HG02798 (cell line): ENCODE measurements at regions not wholly inside any gene's neighbourhood (a gene's known extent, or its start where the extent isn't known, plus 50 kb on each side); places are given as distances from the start of the nearest gene placed in this dataset.
"Not testable (repeated sequence)": the region's sequence is repeated elsewhere in the genome, so short reads cannot be mapped to it uniquely, and the experiment has no call there.

Experiments used
- ATAC-seq: cut with Tn5 transposase; IDR thresholded peaks from one replicate; pipeline ENCODE4 v1.9.1; 2021; ENCODE audit warnings: mild to moderate bottlenecking; ENCODE audit not compliant: unreplicated experiment, poor library complexity

GRCh38 chr3:14272041-14272958 lies 93.7 kb downstream of the LSM3 start:
- not testable (repeated sequence) for ATAC-seq

DNA sequence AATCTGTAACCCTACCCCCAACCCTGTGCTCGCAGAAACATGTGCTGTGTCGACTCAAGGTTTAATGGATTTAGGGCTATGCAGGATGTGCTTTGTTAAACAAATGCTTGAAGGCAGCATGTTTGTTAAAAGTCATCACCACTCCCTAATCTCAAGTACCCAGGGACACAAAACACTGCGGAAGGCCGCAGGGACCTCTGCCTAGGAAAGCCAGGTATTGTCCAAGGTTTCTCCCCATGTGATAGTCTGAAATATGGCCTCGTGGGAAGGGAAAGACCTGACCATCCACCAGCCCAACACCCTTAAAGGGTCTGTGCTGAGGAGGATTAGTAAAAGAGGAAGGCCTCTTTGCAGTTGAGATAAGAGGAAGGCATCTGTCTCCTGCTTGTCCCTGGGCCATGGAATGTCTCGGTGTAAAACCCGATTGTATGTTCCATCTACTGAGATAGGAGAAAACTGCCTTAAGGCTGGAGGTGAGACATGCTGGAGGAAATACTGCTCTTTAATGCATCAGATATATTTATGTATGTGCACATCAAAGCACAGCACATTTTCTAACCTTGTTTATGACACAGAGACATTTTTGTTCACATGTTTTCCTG lies 94.4 kb downstream of the LSM3 start:
- not testable (repeated sequence) for ATAC-seq

DNA sequence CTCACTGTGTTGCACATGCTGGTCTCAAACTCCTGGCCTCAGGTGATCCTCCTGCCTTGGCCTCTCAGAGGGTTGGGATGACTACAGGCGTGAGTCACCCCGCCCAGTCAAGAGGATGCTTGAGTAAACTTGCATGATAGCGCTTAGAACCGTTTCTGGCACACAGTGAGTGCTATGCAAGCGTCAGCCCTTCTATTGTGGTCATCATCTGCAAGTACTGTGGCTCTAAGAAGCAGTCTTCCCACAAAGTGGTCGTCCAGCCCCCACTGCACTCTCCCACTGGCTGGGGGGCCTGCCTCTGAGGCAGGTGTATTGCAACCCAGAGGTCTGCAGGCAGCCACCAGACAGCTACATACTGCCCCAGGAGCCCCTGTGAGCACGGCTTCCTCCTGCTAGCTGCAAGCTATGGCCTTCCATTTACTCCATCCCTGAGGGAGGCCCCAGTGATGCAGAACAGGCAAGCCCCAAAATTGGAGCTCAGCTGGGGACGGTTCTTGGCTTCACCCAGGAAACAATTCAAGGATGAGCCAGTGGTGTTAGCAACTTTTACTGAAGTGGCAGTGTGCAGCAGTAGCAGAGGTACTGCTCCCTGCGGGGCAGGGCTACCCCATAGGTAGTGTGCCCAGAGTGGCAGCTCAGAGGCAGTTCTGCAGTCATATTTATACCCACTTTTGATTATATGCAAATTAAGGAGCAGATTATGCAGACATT lies 95.4 kb downstream of the LSM3 start:
- no peak for ATAC-seq

DNA sequence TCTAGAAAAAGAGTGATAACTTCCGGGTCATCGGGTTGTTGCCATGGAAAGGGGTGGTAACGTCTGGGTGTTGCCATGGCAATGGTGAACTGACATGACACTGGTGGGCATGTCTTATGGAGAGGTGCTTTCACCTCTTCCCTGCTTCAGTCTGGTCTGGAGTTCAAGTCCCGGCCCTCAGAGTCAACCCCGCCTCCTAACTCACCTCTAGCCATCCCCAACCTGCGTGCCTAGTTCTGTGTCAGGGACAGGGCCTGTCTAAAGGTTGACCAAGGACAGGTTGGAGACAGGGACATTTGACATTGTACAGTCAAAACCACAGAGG lies 96.0 kb downstream of the LSM3 start:
- ATAC-seq: no peak

- ATAC-seq: no peak
Observed at GRCh38 chr3:14274999-14275961, 96.7 kb downstream of the LSM3 start.

DNA sequence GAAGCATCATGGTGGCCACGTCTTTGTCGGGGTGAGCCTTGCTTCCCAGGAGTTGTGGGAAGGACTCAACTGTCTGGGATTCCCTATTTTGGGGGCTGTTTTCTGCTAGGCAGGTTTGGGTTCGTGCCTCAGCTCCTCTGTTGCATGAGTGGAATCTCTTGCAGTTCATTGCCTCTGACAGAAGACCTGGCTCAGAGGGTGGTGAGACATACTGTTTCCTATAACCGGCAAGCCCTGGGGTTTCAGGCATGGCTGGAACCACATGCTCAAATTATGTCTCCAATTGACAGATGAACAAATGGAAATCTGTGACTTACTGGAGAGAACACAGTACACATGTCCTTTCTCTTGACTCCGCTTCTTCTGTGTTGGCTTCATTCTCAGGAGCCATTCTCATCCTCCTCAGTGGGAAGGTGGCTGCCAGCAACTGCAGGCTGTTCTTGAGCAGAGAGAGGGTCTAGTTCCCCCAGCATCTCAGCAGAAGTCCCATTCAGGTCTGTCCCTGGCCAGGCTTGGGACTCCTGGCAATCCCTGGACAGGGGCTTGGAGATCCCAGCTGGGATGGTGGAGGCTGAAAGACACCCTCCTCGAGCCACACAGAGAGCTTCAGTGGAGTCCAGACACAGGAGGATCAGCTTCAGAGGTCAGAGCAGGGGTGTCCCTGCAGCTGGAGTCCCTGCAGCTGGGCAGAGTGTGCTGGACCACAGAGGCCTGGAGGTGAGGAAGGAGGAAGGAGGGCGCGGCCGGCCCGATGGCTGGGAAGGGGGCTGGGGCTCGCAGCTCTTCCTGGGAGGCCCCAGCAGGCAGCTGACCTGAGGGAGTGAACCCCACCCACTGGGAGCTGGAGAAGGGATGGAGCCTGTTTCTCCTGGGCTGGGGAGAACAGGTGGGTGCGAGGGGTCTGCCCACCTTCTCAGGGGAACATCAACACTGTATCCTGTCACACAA lies 97.6 kb downstream of the LSM3 start:
- ATAC-seq: no peak

- ATAC-seq: no peak
Observed at GRCh38 chr3:14277557-14277956, 98.9 kb downstream of the LSM3 start.

DNA sequence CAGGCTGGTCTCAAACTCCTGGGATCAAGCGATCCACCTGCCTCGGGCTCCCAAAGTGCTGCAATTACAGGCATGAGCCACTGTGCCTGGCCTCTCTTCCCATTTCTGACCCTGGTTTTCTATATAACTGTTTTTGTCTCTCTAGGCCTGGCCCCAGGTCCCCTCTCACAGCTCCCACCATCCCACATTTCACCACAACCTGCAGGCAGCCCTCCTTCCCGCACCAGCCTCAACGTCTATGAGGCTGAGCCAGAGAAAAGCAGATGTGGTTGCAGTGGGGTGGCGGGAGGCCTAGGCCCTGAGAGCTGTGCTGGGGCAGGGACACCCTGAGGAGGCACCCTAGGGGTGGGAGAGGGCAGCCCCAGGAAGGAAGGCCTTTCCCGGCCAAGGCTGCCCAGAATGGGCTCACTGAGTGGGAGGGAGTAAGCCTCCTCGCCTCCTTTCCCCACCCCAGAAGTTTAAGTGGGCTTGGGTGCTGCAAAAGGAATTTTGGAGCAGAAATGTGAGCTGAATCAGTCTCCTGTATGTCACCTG lies 99.7 kb downstream of the LSM3 start:
- ATAC-seq: no peak

DNA sequence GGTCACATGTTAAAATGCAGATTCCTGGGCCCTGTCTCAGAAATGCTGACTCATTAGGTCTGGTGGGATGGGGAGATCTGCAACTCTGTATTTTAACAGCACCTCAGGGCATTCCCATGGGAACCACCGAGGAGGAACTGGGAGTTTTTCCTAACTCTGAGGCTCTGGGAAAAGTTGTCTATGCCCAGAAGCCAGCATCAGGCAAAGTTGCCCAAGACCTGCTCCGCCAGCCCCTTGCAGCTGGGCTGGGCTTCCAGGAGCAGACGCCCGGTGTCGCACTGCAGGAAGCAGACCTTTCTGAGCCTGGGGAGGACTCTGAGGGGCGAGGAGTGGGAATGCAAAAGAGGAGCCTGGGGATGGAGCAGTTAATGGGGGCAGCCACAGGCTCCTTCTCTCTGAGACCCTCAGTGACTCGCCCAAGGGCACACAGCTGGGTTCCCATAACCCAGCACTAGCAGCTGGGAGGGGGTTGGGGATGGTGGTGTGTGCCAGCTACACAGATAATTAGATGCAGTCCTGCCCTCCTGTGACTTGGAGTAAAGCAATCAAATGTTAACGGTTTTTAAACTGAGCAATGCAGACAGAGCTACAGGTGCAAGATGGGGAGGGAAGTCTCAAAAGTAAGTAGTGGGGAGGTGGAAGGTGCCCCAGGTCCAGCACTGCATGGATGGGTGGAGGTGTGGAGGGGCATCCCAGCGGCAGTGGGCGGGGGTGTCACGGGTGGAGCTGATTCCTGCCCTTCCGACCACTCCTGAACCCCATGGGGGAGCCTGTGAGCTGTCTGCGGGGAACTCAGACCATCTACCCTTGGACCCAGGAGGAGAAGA lies 100.4 kb downstream of the LSM3 start:
- no peak for ATAC-seq

GRCh38 chr3:14279626-14280061 lies 101.0 kb downstream of the LSM3 start:
- no peak for ATAC-seq

GRCh38 chr3:14280326-14280725 lies 101.7 kb downstream of the LSM3 start:
- no peak for ATAC-seq

DNA sequence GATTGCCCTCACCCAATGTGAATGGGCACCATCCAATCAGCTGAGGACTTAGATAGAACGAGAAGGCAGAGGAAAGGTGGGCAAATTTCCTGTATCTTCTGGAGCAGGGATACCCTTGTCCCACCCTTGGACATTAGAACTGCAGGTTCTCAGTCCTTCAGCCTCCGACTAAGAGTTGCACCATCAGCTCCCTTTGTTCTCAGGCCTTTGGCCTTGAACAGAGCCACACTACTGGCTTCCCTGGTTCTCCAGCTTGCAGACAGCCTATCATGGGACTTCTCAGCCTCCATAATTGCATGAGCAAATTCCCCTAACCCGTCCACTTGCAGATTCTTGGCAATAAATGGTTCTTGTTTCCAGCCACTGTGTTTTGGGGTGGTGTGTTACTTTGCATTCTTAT lies 102.4 kb downstream of the LSM3 start:
- ATAC-seq: no peak

DNA sequence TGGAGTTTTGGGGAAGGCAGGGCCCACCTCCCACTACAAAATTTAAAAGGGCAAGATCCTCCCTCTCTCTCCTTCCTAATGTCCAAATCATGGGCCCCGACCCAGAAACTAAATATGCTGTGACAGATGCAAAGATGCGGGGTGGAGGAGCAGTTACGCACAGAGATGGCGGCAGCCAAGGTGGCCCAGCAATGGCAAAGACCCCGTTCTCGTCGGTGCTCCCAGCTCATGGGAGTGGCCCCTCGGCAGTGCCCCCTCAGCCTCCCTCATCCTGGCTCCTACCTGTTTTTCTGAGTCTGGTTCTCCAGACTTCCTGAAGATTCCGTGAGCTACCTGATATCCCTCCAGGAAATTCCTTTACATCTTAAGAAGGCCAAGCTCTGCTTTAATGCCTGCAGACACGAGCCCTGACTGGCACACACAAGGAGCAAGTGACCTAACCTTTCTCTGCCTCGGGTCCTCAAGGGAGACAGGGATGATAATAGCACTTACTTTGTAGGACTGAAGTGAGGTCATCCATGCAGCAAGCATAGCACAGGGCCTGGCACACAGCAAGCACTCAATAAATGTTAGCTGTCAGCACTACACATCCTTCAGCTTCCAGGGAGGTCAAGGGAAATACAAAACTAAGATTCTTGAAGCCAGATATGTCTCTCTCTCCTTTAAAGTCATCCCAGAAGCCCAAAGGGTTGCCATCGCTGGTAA lies 103.5 kb downstream of the LSM3 start:
- no peak for ATAC-seq

DNA sequence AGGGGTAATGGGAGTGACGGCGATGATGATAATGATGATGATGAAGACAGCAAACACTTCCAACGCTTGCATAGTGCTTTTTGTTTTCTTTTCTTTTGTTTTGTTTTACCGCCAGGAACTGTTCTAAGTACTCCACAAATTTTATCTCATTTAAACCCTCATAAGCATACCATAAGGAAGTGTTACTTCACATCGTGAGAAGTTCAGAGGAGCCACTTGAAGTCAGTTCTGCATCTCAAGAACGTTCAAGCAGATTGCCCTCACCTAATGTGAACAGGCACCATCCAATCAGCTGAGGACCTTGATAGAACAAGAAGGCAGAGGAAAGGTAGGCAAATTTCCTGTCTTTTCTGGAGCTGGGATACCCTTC lies 104.1 kb downstream of the LSM3 start:
- ATAC-seq: no peak

DNA sequence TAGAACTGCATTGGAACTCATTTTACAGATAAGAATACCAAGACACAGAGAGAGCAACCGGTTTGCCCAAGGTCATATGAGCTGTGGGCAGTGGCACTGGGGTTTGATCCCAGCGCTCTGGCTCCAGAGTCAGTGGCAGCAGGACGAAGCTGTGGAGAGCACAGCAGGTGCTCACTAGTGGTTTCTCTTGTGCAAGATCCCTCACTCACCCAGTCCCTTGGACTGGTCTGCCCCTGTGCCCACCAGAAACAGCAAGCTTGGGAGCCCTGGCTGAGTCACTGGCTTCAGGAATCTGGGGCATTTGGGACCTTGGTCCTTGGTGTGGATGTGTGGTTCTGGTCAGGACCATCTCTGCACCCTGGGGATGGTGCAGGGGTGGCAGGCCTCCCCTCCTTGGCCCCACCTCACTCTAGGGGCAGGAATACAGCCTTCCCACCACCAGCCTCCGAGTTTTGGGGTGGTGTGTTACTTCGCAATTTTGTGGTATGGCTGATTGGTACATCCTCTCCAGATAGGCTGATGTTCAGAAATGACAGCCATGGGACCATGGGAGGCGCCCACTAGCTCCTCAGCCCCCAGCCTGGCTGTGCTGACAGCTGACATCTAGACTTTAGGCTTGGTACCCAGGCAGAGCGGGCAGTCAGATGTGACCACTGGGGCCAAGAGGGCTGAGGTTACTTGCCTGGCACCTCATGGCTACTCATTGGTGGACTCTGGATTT lies 104.6 kb downstream of the LSM3 start:
- no peak for ATAC-seq

GRCh38 chr3:14283813-14284438 lies 105.3 kb downstream of the LSM3 start:
- no peak for ATAC-seq
